ENCODE measurements at regions not wholly inside any gene's neighbourhood (a gene's known extent, or its start where the extent isn't known, plus 50 kb on each side); places are given as distances from the start of the nearest gene placed in this dataset.

DNA sequence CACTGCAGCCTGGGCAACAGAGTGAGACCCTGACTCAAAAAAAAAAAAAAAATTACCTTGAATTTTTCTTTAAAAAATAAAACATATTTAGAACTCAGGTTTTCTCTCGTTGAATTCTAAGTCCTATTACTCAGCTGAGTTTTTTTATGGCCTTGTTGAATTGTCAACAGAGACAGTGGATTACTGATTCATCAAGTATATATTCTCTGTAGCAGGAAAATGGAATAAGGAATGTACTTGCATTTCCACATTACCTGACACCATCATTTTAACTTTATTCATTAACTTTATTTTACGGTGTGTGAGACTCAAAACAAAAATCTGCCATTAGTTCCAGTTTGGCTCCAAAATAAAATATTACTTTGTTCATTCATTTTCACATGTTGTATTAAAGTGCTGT lies 53.8 kb upstream of the APP start:
- TF ChIP-seq, protein P1, sequence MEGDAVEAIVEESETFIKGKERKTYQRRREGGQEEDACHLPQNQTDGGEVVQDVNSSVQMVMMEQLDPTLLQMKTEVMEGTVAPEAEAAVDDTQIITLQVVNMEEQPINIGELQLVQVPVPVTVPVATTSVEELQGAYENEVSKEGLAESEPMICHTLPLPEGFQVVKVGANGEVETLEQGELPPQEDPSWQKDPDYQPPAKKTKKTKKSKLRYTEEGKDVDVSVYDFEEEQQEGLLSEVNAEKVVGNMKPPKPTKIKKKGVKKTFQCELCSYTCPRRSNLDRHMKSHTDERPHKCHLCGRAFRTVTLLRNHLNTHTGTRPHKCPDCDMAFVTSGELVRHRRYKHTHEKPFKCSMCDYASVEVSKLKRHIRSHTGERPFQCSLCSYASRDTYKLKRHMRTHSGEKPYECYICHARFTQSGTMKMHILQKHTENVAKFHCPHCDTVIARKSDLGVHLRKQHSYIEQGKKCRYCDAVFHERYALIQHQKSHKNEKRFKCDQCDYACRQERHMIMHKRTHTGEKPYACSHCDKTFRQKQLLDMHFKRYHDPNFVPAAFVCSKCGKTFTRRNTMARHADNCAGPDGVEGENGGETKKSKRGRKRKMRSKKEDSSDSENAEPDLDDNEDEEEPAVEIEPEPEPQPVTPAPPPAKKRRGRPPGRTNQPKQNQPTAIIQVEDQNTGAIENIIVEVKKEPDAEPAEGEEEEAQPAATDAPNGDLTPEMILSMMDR (conservative IDR thresholded peaks at IDR 0.05; ENCODE audit: low read depth, low read length) = no peak
- TF ChIP-seq EZH2phosphoT487 (IDR thresholded peaks at IDR 0.05; ENCODE audit: borderline replicate concordance, low read length) = no peak
